Kidney (tissue), 13 donors: ENCODE measurements at regions not wholly inside any gene's neighbourhood (a gene's known extent, or its start where the extent isn't known, plus 50 kb on each side); places are given as distances from the start of the nearest gene placed in this dataset.

ENCODE experiments used
- DNase-seq, 5 donors: peaks; one replicate each; pipeline ENCODE4 v3.0.0-alpha.2; 2013 to 2020
- FAIRE-seq: peaks from 2 replicates; lab custom pipeline; 2012; peaks lifted over from hg19 to GRCh38; lab: Jason Lieb, UNC
- H3K27ac ChIP-seq, 2 donors: one replicate each; pipeline ENCODE4 v1.7.0; 2013; ENCODE audit warnings: low read depth in 2 of 2, low read length in 2 of 2, inconsistent platforms in 1 of 2
- H3K27me3 ChIP-seq: one replicate; pipeline ENCODE4 v1.7.1; 2013; ENCODE audit warnings: low read length, inconsistent platforms; ENCODE audit not compliant: control insufficient read depth, insufficient read depth
- H3K36me3 ChIP-seq, 3 donors: one replicate each; pipeline versions ENCODE4 v1.7.0 to v1.7.1; 2013; ENCODE audit warnings: low read length in 3 of 3, control low read depth in 1 of 3, inconsistent platforms in 1 of 3; ENCODE audit not compliant: insufficient read depth in 3 of 3, control insufficient read depth in 2 of 3
- H3K4me1 ChIP-seq, 3 donors: one replicate each; pipeline versions ENCODE4 v1.7.0 to v1.7.1; 2013; ENCODE audit warnings: low read length in 3 of 3, inconsistent platforms in 1 of 3, low read depth in 1 of 3; ENCODE audit not compliant: control insufficient read depth in 2 of 3, insufficient read depth in 2 of 3
- H3K4me3 ChIP-seq, 3 donors: one replicate each; pipeline versions ENCODE4 v1.7.0 to v1.8.1; 2013; ENCODE audit warnings: low read length in 3 of 3, control low read depth in 1 of 3, inconsistent platforms in 1 of 3
- H3K9ac ChIP-seq, 3 donors: one replicate each; pipeline versions ENCODE4 v1.7.0 to v1.7.1; 2013; ENCODE audit warnings: low read length in 3 of 3, control low read depth in 1 of 3, inconsistent platforms in 1 of 3
- H3K9me3 ChIP-seq, 3 donors: one replicate each; pipeline versions ENCODE4 v1.7.0 to v1.7.1; 2013; ENCODE audit warnings: low read length in 3 of 3, control low read depth in 1 of 3, inconsistent platforms in 1 of 3; ENCODE audit not compliant: control insufficient read depth in 2 of 3, insufficient read depth in 1 of 3
- intact Hi-C: fragments of 100-400 bp; cut with DNase I; formaldehyde crosslinking; loops from one replicate; pipeline ENCODE4 v1.11.1; 2022
- TF ChIP-seq, protein P1 (sequence below): IDR thresholded peaks from 3 replicates; pipeline ENCODE4 v1.5.1; 2012; ENCODE audit warnings: mild to moderate bottlenecking, moderate library complexity, borderline replicate concordance; ENCODE audit not compliant: insufficient read depth; ENCODE audit errors: extremely low read depth
- donor health status: control.
- donor health status: control.
- donor health status: control.
- donor health status: control.
- donor health status: control.
- donor health status: DM: yes; HTN: yes; CAD: no.
- donor health status: Normal renal cell carcinoma (clear cell type).

DNA sequence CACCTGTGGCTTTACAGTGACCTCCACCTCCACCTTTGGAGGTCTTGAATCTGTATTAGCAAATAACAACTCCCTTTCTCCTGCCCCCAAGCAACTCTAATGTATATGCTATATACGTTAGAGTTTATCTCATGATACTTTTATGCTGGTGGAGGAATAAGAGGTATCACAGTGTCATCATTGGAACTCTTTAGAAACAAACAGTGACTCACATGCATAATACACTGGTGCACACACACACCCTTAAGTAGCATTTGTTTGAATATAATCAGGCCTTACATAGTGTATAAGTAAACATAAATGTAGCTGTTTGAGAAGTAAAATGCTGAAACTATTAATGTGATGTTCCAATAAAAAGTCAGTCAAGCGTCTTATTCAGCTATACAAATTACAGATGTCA is 280.2 kb upstream of the C2CD4B start:
- Histone ChIP-seq H3K36me3 (no peaks in the 10 kb centered on the region), H3K27ac (no peak overlapping the region), H3K9ac (no peak overlapping the region), H3K27me3 (no peaks in the 10 kb centered on the region), H3K4me1 (peaks cover 0 to 2% (median 0%) of the 10 kb centered on the region in 3 donors), H3K9me3 (no peaks in the 10 kb centered on the region), H3K4me3 (no peak overlapping the region)
- FAIRE-seq (no peak), DNase-seq (no peak)
- intact Hi-C loops, result no loop called here
- TF ChIP-seq, protein P1, sequence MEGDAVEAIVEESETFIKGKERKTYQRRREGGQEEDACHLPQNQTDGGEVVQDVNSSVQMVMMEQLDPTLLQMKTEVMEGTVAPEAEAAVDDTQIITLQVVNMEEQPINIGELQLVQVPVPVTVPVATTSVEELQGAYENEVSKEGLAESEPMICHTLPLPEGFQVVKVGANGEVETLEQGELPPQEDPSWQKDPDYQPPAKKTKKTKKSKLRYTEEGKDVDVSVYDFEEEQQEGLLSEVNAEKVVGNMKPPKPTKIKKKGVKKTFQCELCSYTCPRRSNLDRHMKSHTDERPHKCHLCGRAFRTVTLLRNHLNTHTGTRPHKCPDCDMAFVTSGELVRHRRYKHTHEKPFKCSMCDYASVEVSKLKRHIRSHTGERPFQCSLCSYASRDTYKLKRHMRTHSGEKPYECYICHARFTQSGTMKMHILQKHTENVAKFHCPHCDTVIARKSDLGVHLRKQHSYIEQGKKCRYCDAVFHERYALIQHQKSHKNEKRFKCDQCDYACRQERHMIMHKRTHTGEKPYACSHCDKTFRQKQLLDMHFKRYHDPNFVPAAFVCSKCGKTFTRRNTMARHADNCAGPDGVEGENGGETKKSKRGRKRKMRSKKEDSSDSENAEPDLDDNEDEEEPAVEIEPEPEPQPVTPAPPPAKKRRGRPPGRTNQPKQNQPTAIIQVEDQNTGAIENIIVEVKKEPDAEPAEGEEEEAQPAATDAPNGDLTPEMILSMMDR, result no peak

DNA sequence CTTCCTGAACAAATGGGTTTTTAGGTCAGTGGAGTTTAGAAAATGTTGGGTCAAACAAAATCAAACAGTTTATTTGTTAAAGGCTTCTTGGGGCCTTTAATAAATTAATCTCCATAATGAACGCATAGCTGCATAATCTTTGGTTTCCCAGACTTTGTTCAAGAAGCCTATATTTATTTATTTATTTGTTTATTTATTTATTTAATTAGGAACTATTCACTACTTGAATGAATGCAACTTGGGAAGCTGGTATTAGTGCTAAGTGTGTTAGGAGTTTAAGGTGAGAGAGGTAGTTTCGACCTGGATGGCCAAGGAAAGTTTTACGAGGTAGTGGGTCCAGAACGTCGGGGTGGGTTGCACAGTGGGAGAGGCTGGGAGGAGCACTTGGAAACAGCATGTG is 281.9 kb upstream of the C2CD4B start:
- H3K27me3 ChIP-seq, result no peaks in the 10 kb centered on the region
- DNase-seq (no peak), FAIRE-seq (no peak)
- intact Hi-C loops, result no loop called here
- H3K36me3 ChIP-seq, result no peaks in the 10 kb centered on the region
- TF ChIP-seq, protein P1, result no peak
- no peak overlapping the region for H3K9ac ChIP-seq
- no peaks in the 10 kb centered on the region for H3K9me3 ChIP-seq
- no peak overlapping the region for H3K27ac ChIP-seq
- H3K4me1 ChIP-seq, result peaks cover 0 to 2% (median 0%) of the 10 kb centered on the region in 3 donors
- H3K4me3 ChIP-seq, result no peak overlapping the region

DNA sequence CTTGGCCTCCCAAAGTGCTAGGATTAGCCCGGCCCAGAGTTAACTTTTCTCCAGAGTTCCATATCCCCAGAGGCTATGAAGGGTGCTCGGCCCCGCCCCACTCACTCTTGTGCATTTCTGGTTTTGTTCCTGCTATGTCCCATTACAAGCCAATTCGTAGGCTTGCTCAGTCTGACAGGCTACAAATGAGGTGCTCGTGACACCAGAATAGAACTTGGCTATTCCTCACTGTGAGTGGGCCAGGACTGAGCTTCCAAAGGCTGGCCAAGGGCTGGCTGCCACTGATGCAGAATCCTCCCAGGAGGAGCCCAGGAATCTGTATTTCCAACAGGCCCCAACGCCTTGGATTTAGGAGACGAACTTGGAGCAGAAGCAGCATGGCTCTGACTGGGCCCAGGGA is 282.7 kb upstream of the C2CD4B start:
- peaks cover 0 to 2% (median 0%) of the 10 kb centered on the region in 3 donors for H3K4me1 ChIP-seq
- H3K36me3 ChIP-seq, result no peaks in the 10 kb centered on the region
- no peak overlapping the region for H3K9ac ChIP-seq
- peak in 1 of 5 donors; percentile 22 for DNase-seq
- no peak overlapping the region for H3K4me3 ChIP-seq
- FAIRE-seq, result no peak
- no peaks in the 10 kb centered on the region for H3K9me3 ChIP-seq
- intact Hi-C loops, result no loop called here
- TF ChIP-seq, protein P1, result no peak
- H3K27ac ChIP-seq, result no peak overlapping the region
- H3K27me3 ChIP-seq, result no peaks in the 10 kb centered on the region

DNA sequence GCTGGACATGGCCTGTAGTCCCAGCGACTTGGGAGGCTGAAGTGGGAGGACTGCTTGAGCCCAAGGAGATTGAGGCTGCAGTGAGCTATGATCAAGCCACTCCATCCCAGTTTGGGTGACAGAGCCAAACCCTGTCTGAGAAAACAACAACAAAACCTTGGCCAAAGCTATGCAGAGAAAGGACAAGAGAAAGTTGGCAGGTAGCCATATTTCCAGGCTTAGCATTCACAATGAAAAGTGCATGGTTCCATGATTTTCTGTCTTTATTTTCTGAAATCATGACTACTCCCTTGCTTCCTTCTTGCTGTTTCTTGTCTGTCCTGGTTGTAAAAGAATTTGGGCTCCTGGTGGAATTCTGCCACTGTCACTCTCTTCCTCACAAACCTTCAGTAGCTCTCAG is 284.6 kb upstream of the C2CD4B start:
- FAIRE-seq (no peak), DNase-seq (no peak)
- intact Hi-C loops, result no loop called here

More for the DNA sequence above, 284.6 kb upstream of the C2CD4B start:
- no peak overlapping the region for H3K9ac ChIP-seq
- H3K27ac ChIP-seq, result no peak overlapping the region
- H3K9me3 ChIP-seq, result no peaks in the 10 kb centered on the region
- TF ChIP-seq, protein P1, result no peak
- H3K4me3 ChIP-seq, result no peak overlapping the region
- H3K4me1 ChIP-seq, result peaks cover 0 to 8% (median 3%) of the 10 kb centered on the region in 3 donors
- no peaks in the 10 kb centered on the region for H3K36me3 ChIP-seq
- H3K27me3 ChIP-seq, result no peaks in the 10 kb centered on the region
